SK-N-SH (cell line): ENCODE measurements at regions not wholly inside any gene's neighbourhood (a gene's known extent, or its start where the extent isn't known, plus 50 kb on each side); places are given as distances from the start of the nearest gene placed in this dataset.

Source experiments
- EP300 ChIP-seq, 2 experiments: IDR thresholded peaks; 2 replicates each; pipeline versions ENCODE4 v1.4.0 to v1.6.1; 2012; ENCODE audit warnings: borderline replicate concordance in 1 of 2, low read depth in 1 of 2, low read length in 1 of 2
- TAF1 ChIP-seq: IDR thresholded peaks from 2 replicates; pipeline ENCODE4 v1.6.1; 2012; ENCODE audit warnings: low read depth, mild to moderate bottlenecking, low read length, moderate library complexity, borderline replicate concordance
- TCF12 ChIP-seq: IDR thresholded peaks from 2 replicates; pipeline ENCODE4 v1.4.0; 2012
- USF2 ChIP-seq: fragments of 150-350 bp; IDR thresholded peaks from 2 replicates; pipeline ENCODE4 v1.6.1; 2017; ENCODE audit warnings: antibody characterized with exemption, low read length, low read depth, borderline replicate concordance
- YY1 ChIP-seq: IDR thresholded peaks from 2 replicates; pipeline ENCODE4 v1.4.0; 2012; ENCODE audit warnings: low read depth, mild to moderate bottlenecking
- ZBTB33 ChIP-seq: IDR thresholded peaks from 2 replicates; pipeline ENCODE4 v1.4.0; 2012; ENCODE audit warnings: low read depth, borderline replicate concordance
- TF ChIP-seq, protein P1 (sequence below): fragments of 200-600 bp; sonication (generic); IDR thresholded peaks from 2 replicates; pipeline ENCODE4 v1.6.1; 2017; ENCODE audit warnings: antibody characterized with exemption, mild to moderate bottlenecking, moderate library complexity
- TF ChIP-seq, protein P2 (sequence below): fragments of 150-350 bp; IDR thresholded peaks from 2 replicates; pipeline ENCODE4 v1.6.1; 2016; ENCODE audit warnings: mild to moderate bottlenecking, low read depth, low read length

- TF ChIP-seq, protein P1, sequence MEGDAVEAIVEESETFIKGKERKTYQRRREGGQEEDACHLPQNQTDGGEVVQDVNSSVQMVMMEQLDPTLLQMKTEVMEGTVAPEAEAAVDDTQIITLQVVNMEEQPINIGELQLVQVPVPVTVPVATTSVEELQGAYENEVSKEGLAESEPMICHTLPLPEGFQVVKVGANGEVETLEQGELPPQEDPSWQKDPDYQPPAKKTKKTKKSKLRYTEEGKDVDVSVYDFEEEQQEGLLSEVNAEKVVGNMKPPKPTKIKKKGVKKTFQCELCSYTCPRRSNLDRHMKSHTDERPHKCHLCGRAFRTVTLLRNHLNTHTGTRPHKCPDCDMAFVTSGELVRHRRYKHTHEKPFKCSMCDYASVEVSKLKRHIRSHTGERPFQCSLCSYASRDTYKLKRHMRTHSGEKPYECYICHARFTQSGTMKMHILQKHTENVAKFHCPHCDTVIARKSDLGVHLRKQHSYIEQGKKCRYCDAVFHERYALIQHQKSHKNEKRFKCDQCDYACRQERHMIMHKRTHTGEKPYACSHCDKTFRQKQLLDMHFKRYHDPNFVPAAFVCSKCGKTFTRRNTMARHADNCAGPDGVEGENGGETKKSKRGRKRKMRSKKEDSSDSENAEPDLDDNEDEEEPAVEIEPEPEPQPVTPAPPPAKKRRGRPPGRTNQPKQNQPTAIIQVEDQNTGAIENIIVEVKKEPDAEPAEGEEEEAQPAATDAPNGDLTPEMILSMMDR, result peak; percentile 93
- TF ChIP-seq, protein P2, sequence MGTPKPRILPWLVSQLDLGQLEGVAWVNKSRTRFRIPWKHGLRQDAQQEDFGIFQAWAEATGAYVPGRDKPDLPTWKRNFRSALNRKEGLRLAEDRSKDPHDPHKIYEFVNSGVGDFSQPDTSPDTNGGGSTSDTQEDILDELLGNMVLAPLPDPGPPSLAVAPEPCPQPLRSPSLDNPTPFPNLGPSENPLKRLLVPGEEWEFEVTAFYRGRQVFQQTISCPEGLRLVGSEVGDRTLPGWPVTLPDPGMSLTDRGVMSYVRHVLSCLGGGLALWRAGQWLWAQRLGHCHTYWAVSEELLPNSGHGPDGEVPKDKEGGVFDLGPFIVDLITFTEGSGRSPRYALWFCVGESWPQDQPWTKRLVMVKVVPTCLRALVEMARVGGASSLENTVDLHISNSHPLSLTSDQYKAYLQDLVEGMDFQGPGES, result no peak
- TF ChIP-seq YY1, result no peak
- no peak for TF ChIP-seq ZBTB33
- TF ChIP-seq TCF12, result no peak
- TF ChIP-seq EP300 (IDR thresholded peaks at IDR 0.05; ENCODE audit: borderline replicate concordance in 1 of 2, low read depth in 1 of 2, low read length in 1 of 2), result no peak
- no peak for TF ChIP-seq TAF1
- no peak for TF ChIP-seq USF2
Observed at GRCh38 chr2:158024288-158024898, 77.3 kb upstream of the UPP2 start.
